Astrocyte of the cerebellum (primary cell): ENCODE measurements at regions not wholly inside any gene's neighbourhood (a gene's known extent, or its start where the extent isn't known, plus 50 kb on each side); places are given as distances from the start of the nearest gene placed in this dataset.

Experiments
- DNase-seq: peaks from one replicate; pipeline ENCODE4 v3.0.0-alpha.2; 2011; ENCODE audit warnings: low read depth
- H3K4me3 ChIP-seq: 2 replicates; pipeline ENCODE4 v1.5.1; 2011; ENCODE audit warnings: mild to moderate bottlenecking, low read depth, low read length, moderate library complexity
- CTCF ChIP-seq: IDR thresholded peaks from 2 replicates; pipeline ENCODE4 v1.5.1; 2012; ENCODE audit warnings: low read length, low read depth, moderate library complexity, mild to moderate bottlenecking; ENCODE audit errors: missing control alignments
- in situ Hi-C: cut with HindIII; loops from 2 replicates; pipeline ENCODE4 v1.10.0; 2017; ENCODE audit warnings: low sequenced_read_pairs

- no peak overlapping the region for H3K4me3 ChIP-seq
- no peak for DNase-seq
- no peak for TF ChIP-seq CTCF
- in situ Hi-C loops = loop anchor here (5.0 kb wide), 1 partner anchor 44 kb away; no protein-coding TSS in a partner anchor
Observed at GRCh38 chr2:147663153-147663961, 181.5 kb upstream of the ACVR2A start.

GRCh38 chr2:147662221-147662620 lies 182.6 kb upstream of the ACVR2A start:
- TF ChIP-seq CTCF = no peak
- H3K4me3 ChIP-seq = no peak overlapping the region
- no peak for DNase-seq
- in situ Hi-C loops = loop anchor here (5.0 kb wide), 1 partner anchor 45 kb away; no protein-coding TSS in a partner anchor

- H3K4me3 ChIP-seq = no peak overlapping the region
- DNase-seq = no peak
- in situ Hi-C loops = loop anchor here (5.0 kb wide), 1 partner anchor 47 kb away; no protein-coding TSS in a partner anchor
- no peak for TF ChIP-seq CTCF
Observed at GRCh38 chr2:147660680-147661079, 184.1 kb upstream of the ACVR2A start.

- TF ChIP-seq CTCF = no peak
- H3K4me3 ChIP-seq = no peak overlapping the region
- in situ Hi-C loops = no loop called here
- DNase-seq = no peak
Observed at GRCh38 chr2:147659051-147659450, 185.8 kb upstream of the ACVR2A start.

GRCh38 chr2:147657086-147658000 lies 187.5 kb upstream of the ACVR2A start:
- H3K4me3 ChIP-seq = no peak overlapping the region
- no peak for DNase-seq
- no peak for TF ChIP-seq CTCF
- in situ Hi-C loops = no loop called here

- no peak for DNase-seq
- in situ Hi-C loops = no loop called here
- H3K4me3 ChIP-seq = no peak overlapping the region
- TF ChIP-seq CTCF = no peak
Observed at GRCh38 chr2:147649998-147650397, 194.8 kb upstream of the ACVR2A start.
